CD14-positive monocyte (primary cell): ENCODE measurements at regions not wholly inside any gene's neighbourhood (a gene's known extent, or its start where the extent isn't known, plus 50 kb on each side); places are given as distances from the start of the nearest gene placed in this dataset.

Experiments
- DNase-seq, 3 donors: peaks; one replicate each; pipeline ENCODE4 v3.0.0-alpha.2; 2011 to 2022
- H2AFZ ChIP-seq: 2 replicates; pipeline ENCODE4 v1.6.0; 2012; ENCODE audit warnings: mild to moderate bottlenecking, low read depth, low read length, inconsistent platforms; ENCODE audit not compliant: insufficient read depth, poor library complexity, severe bottlenecking
- H3K27ac ChIP-seq, 2 donors: 1 replicate in 1 of 2; 2 replicates in 1 of 2; pipeline ENCODE4 v1.5.1; 2012 to 2013; ENCODE audit warnings: low read length in 2 of 2, control low read depth in 1 of 2, inconsistent platforms in 1 of 2, low read depth in 1 of 2, mild to moderate bottlenecking in 1 of 2
- H3K27me3 ChIP-seq, 2 donors: one replicate each; pipeline versions ENCODE4 v1.6.0 to v1.6.1; 2011 to 2013; ENCODE audit warnings: low read length in 2 of 2; ENCODE audit not compliant: control insufficient read depth in 2 of 2, insufficient read depth in 2 of 2
- H3K36me3 ChIP-seq, 2 donors: replicated peaks in 1 of 2; 1 replicate in 1 of 2; 2 replicates in 1 of 2; pipeline versions ENCODE4 v1.5.1 to v1.6.1; 2012 to 2013; ENCODE audit warnings: low read length in 2 of 2, control low read depth in 1 of 2, inconsistent platforms in 1 of 2, mild to moderate bottlenecking in 1 of 2; ENCODE audit not compliant: insufficient read depth in 2 of 2, control insufficient read depth in 1 of 2
- H3K4me1 ChIP-seq, 2 donors: 1 replicate in 1 of 2; 2 replicates in 1 of 2; pipeline versions ENCODE4 v1.5.1 to v1.6.1; 2012 to 2013; ENCODE audit warnings: low read length in 2 of 2, control low read depth in 1 of 2, inconsistent platforms in 1 of 2, mild to moderate bottlenecking in 1 of 2, moderate library complexity in 1 of 2; ENCODE audit not compliant: insufficient read depth in 2 of 2, control insufficient read depth in 1 of 2
- H3K4me2 ChIP-seq: replicated peaks from 2 replicates; pipeline ENCODE3; 2012; ENCODE audit warnings: low read length, moderate library complexity, mild to moderate bottlenecking; ENCODE audit not compliant: poor library complexity, severe bottlenecking; ENCODE audit errors: extremely low read depth
- H3K4me3 ChIP-seq, 3 experiments: fragments of 200-600 bp in 1 of 3; sonication (generic) in 1 of 3; replicated peaks in 1 of 3; 1 replicate in 2 of 3; 2 replicates in 1 of 3; pipeline ENCODE4 v1.5.1; 2011 to 2013; ENCODE audit warnings: low read length in 3 of 3, mild to moderate bottlenecking in 3 of 3, control low read depth in 2 of 3, low read depth in 2 of 3, inconsistent platforms in 1 of 3, moderate library complexity in 1 of 3
- H3K79me2 ChIP-seq: 2 replicates; pipeline ENCODE4 v1.6.0; 2012; ENCODE audit warnings: mild to moderate bottlenecking, control low read depth, inconsistent platforms, low read length, moderate library complexity; ENCODE audit not compliant: insufficient read depth
- H3K9ac ChIP-seq: 2 replicates; pipeline ENCODE4 v1.6.0; 2017; ENCODE audit warnings: low read length, mild to moderate bottlenecking; ENCODE audit not compliant: insufficient read depth, poor library complexity, severe bottlenecking
- H3K9me3 ChIP-seq, 2 donors: replicated peaks in 1 of 2; 1 replicate in 1 of 2; 2 replicates in 1 of 2; pipeline versions ENCODE4 v1.5.1 to v1.6.1; 2012 to 2013; ENCODE audit warnings: low read length in 2 of 2, control low read depth in 1 of 2; ENCODE audit not compliant: control insufficient read depth in 1 of 2, insufficient read depth in 1 of 2
- H4K20me1 ChIP-seq: 2 replicates; pipeline ENCODE4 v1.6.0; 2012; ENCODE audit warnings: mild to moderate bottlenecking, low read length, control low read depth, moderate library complexity; ENCODE audit not compliant: insufficient read depth
- H3K27ac Mint-ChIP-seq, 7 donors: one replicate each; pipeline ENCODE4 v1.8.0; 2020; ENCODE audit warnings: mild to moderate bottlenecking in 7 of 7, mixed read lengths in 7 of 7, moderate library complexity in 6 of 7, inconsistent platforms in 2 of 7
- H3K27me3 Mint-ChIP-seq, 3 donors: one replicate each; pipeline ENCODE4 v1.8.0; 2021 to 2022; ENCODE audit warnings: low read depth in 3 of 3, mild to moderate bottlenecking in 3 of 3, mixed read lengths in 3 of 3, moderate library complexity in 3 of 3, inconsistent platforms in 1 of 3
- H3K36me3 Mint-ChIP-seq, 2 donors: one replicate each; pipeline ENCODE4 v1.8.0; 2020; ENCODE audit warnings: mixed read lengths in 2 of 2, inconsistent platforms in 1 of 2, mild to moderate bottlenecking in 1 of 2
- H3K4me1 Mint-ChIP-seq: one replicate; pipeline ENCODE4 v1.8.0; 2020; ENCODE audit warnings: mild to moderate bottlenecking, mixed read lengths
- H3K4me3 Mint-ChIP-seq, 2 donors: one replicate each; pipeline ENCODE4 v1.8.0; 2020; ENCODE audit warnings: mild to moderate bottlenecking in 2 of 2, mixed read lengths in 2 of 2, moderate library complexity in 1 of 2
- H3K9me3 Mint-ChIP-seq, 7 donors: one replicate each; pipeline ENCODE4 v1.8.0; 2020 to 2022; ENCODE audit warnings: mixed read lengths in 7 of 7, mild to moderate bottlenecking in 6 of 7, moderate library complexity in 6 of 7, inconsistent platforms in 2 of 7
- CTCF ChIP-seq: fragments of 200-600 bp; IDR thresholded peaks from one replicate; pipeline ENCODE4 v1.8.0; 2022; ENCODE audit warnings: antibody characterized with exemption, mild to moderate bottlenecking
- WGBS: methylation state at CpG from one replicate; pipeline ENCODE4 v1.1.5; 2013; ENCODE audit warnings: missing lambda C conversion rate; ENCODE audit not compliant: insufficient coverage; 5-methylcytosine and 5-hydroxymethylcytosine counted together
- intact Hi-C, 2 donors: fragments of 100-400 bp; cut with micrococcal nuclease; formaldehyde crosslinking; loops; one replicate each; pipeline versions ENCODE4 v1.15.0 to v1.15.1; 2023

DNA sequence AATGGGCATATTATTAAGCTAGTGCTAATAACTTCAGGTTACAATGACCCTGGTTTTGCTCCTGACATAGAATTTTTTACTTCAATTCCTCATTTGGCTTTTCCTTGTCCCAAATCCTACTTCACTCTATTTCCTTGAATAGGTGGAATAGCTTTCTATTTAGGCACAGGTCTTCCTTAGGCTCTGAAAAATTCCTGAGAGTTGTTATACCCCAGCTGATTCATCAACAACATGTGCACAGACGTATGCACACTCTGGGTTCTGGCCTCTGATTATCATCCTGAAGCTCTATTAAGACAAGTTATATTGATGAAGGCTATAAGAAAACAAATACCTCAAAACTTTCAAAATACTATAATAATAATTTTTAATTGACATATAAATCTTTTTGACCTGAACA lies 172.4 kb downstream of the NTMT2 start:
- Mint-ChIP-seq H3K9me3 (peaks cover 0 to 4% (median 1%) of the 10 kb centered on the region in 7 donors), H3K4me1 (no peaks in the 10 kb centered on the region), H3K27me3 (peaks cover 0 to 1% (median 0%) of the 10 kb centered on the region in 3 donors), H3K36me3 (no peaks in the 10 kb centered on the region), H3K4me3 (no peak overlapping the region), H3K27ac (no peak overlapping the region)
- Histone ChIP-seq H3K4me3 (no peak overlapping the region), H4K20me1 (no peaks in the 10 kb centered on the region), H3K27me3 (no peaks in the 10 kb centered on the region), H3K9ac (no peak overlapping the region), H3K4me2 (no peak overlapping the region), H3K9me3 (no peaks in the 10 kb centered on the region), H3K4me1 (no peaks in the 10 kb centered on the region), H2AFZ (no peak overlapping the region), H3K27ac (no peak overlapping the region), H3K36me3 (no peaks in the 10 kb centered on the region), H3K79me2 (no peaks in the 10 kb centered on the region)
- WGBS = no CpG with 5 or more reads among the region's 1 CpG
- DNase-seq = no peak
- intact Hi-C loops = no loop called here
- TF ChIP-seq CTCF = no peak

- Histone ChIP-seq H3K4me2 (no peak overlapping the region), H3K4me3 (no peak overlapping the region), H3K79me2 (no peaks in the 10 kb centered on the region), H3K27ac (no peak overlapping the region), H3K9ac (no peak overlapping the region), H4K20me1 (no peaks in the 10 kb centered on the region), H3K27me3 (no peaks in the 10 kb centered on the region), H3K9me3 (no peaks in the 10 kb centered on the region), H3K36me3 (no peaks in the 10 kb centered on the region), H3K4me1 (no peaks in the 10 kb centered on the region), H2AFZ (no peak overlapping the region)
- no peaks in the 10 kb centered on the region for H3K4me1 Mint-ChIP-seq
- peaks cover 0 to 7% (median 1%) of the 10 kb centered on the region in 7 donors for H3K9me3 Mint-ChIP-seq
- intact Hi-C loops = no loop called here
- no peaks in the 10 kb centered on the region for H3K36me3 Mint-ChIP-seq
- H3K4me3 Mint-ChIP-seq = no peak overlapping the region
- peaks cover 0 to 1% (median 0%) of the 10 kb centered on the region in 3 donors for H3K27me3 Mint-ChIP-seq
- DNase-seq = no peak
- H3K27ac Mint-ChIP-seq = no peak overlapping the region
- TF ChIP-seq CTCF = no peak
These were observed 173.0 kb downstream of the NTMT2 start for GRCh38 chr1:170318736-170319135.
